ENCODE measurements at regions not wholly inside any gene's neighbourhood (a gene's known extent, or its start where the extent isn't known, plus 50 kb on each side); places are given as distances from the start of the nearest gene placed in this dataset.
"Not testable (repeated sequence)": the region's sequence is repeated elsewhere in the genome, so short reads cannot be mapped to it uniquely, and the experiment has no call there.

DNA sequence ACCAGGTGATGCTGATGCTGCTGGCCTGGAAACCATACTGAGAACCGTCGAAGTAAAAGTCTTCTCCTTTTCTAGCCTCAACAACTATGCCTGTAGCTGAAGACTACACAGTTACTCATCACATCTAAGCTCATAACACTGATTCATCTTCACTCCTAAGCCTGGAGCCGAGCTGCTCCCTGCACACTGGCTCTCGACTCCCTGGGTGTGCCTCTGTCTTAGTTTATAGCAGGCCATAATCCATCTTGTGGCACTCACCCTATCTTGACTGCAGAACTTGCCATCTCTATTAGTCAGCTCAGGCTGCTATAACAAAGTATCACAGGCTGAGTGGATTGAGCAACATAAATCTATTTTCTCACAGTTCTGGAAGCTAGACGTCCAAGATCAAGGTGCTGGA lies 191.0 kb downstream of the UNC5CL start:
- WGBS, 2 experiments (ENCODE audit: insufficient coverage in 2 of 2): 100% methylated on average over 3 to 5 of the region's 5 CpGs
- no peaks in the 10 kb centered on the region for H3K9me3 ChIP-seq (ENCODE audit: control insufficient read depth, low read length)
- no peaks in the 10 kb centered on the region for H3K36me3 ChIP-seq (ENCODE audit: control insufficient read depth, insufficient read depth, low read length)
- H3K27ac ChIP-seq (ENCODE audit: low read depth, low read length, severe bottlenecking): no peak overlapping the region
- no peaks in the 10 kb centered on the region for H3K4me1 ChIP-seq (ENCODE audit: control insufficient read depth, insufficient read depth, low read length, poor library complexity, severe bottlenecking)
- H3K4me3 ChIP-seq (ENCODE audit: extremely low read depth, insufficient read depth, low read length, poor library complexity, severe bottlenecking): no peak overlapping the region

GRCh38 chr6:40845553-40845952 lies 193.5 kb downstream of the UNC5CL start:
- H3K4me1 ChIP-seq (ENCODE audit: control insufficient read depth, insufficient read depth, low read length, poor library complexity, severe bottlenecking): no peaks in the 10 kb centered on the region
- WGBS, 2 experiments (ENCODE audit: insufficient coverage in 2 of 2): 21 to 22% methylated on average over 2 of the region's 2 CpGs
- H3K9me3 ChIP-seq (ENCODE audit: control insufficient read depth, low read length): no peaks in the 10 kb centered on the region
- H3K36me3 ChIP-seq (ENCODE audit: control insufficient read depth, insufficient read depth, low read length): no peaks in the 10 kb centered on the region
- H3K27ac ChIP-seq (ENCODE audit: low read depth, low read length, severe bottlenecking): no peak overlapping the region
- H3K4me3 ChIP-seq (ENCODE audit: extremely low read depth, insufficient read depth, low read length, poor library complexity, severe bottlenecking): no peak overlapping the region

- no CpG with 5 or more reads among the region's 1 CpG for WGBS, 2 experiments (ENCODE audit: insufficient coverage in 2 of 2)
- H3K36me3 ChIP-seq (ENCODE audit: control insufficient read depth, insufficient read depth, low read length): no peaks in the 10 kb centered on the region
- no peak overlapping the region for H3K27ac ChIP-seq (ENCODE audit: low read depth, low read length, severe bottlenecking)
- H3K4me3 ChIP-seq (ENCODE audit: extremely low read depth, insufficient read depth, low read length, poor library complexity, severe bottlenecking): no peak overlapping the region
- no peaks in the 10 kb centered on the region for H3K4me1 ChIP-seq (ENCODE audit: control insufficient read depth, insufficient read depth, low read length, poor library complexity, severe bottlenecking)
- H3K9me3 ChIP-seq (ENCODE audit: control insufficient read depth, low read length): no peaks in the 10 kb centered on the region
Measured at GRCh38 chr6:40844246-40844645, 194.8 kb downstream of the UNC5CL start.

DNA sequence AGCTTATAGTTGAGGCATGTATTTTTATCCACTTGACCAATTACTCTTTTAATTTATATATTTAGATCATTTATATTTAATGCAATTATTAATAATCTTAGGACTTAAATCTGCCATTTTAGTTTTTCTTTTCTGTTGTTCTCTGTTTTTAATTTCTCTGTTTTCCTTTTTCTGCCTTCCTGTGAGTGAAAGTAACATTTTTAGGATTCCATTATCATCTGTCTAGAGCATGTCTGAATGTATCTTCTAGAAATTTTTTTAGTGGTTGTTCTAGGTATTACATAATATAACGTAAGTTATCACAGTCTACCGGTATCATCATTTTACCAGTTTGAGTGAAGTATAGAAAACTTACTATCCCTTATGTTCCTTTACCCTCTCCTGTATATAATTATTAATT lies 197.3 kb downstream of the UNC5CL start:
- no peaks in the 10 kb centered on the region for H3K9me3 ChIP-seq (ENCODE audit: control insufficient read depth, low read length)
- WGBS, 2 experiments (ENCODE audit: insufficient coverage in 2 of 2): no CpG with 5 or more reads among the region's 2 CpGs
- no peak overlapping the region for H3K4me3 ChIP-seq (ENCODE audit: extremely low read depth, insufficient read depth, low read length, poor library complexity, severe bottlenecking)
- H3K4me1 ChIP-seq (ENCODE audit: control insufficient read depth, insufficient read depth, low read length, poor library complexity, severe bottlenecking): no peaks in the 10 kb centered on the region
- H3K27ac ChIP-seq (ENCODE audit: low read depth, low read length, severe bottlenecking): no peak overlapping the region
- no peaks in the 10 kb centered on the region for H3K36me3 ChIP-seq (ENCODE audit: control insufficient read depth, insufficient read depth, low read length)

DNA sequence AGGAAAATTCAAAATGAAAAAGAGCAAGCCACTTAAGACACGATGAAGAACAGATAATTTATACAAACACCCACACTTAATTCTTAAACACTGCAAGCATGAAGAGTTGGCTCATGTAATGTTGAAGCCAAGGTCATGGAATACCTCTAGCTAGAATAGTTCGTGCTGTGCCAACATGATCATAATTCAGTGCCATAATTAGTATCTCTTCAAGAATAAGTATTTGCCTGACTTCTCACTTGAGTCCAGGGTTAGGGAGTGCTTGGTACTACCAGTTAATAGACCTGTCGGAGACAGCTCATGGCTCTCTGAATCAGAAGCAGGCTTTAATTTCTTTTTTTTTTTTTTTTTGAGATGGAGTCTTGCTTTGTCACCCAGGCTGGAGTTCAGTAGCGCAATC lies 206.3 kb downstream of the UNC5CL start:
- no peaks in the 10 kb centered on the region for H3K9me3 ChIP-seq (ENCODE audit: control insufficient read depth, low read length)
- H3K36me3 ChIP-seq (ENCODE audit: control insufficient read depth, insufficient read depth, low read length): no peaks in the 10 kb centered on the region
- H3K4me3 ChIP-seq (ENCODE audit: extremely low read depth, insufficient read depth, low read length, poor library complexity, severe bottlenecking): no peak overlapping the region
- H3K27ac ChIP-seq (ENCODE audit: low read depth, low read length, severe bottlenecking): no peak overlapping the region
- H3K4me1 ChIP-seq (ENCODE audit: control insufficient read depth, insufficient read depth, low read length, poor library complexity, severe bottlenecking): no peaks in the 10 kb centered on the region
- WGBS, 2 experiments (ENCODE audit: insufficient coverage in 2 of 2): 80 to 83% methylated on average over 1 to 2 of the region's 4 CpGs

- H3K4me1 ChIP-seq (ENCODE audit: control insufficient read depth, insufficient read depth, low read length, poor library complexity, severe bottlenecking): no peaks in the 10 kb centered on the region
- no peaks in the 10 kb centered on the region for H3K9me3 ChIP-seq (ENCODE audit: control insufficient read depth, low read length)
- WGBS, 2 experiments (ENCODE audit: insufficient coverage in 2 of 2): 100% methylated on average over 1 to 2 of the region's 3 CpGs
- no peak overlapping the region for H3K4me3 ChIP-seq (ENCODE audit: extremely low read depth, insufficient read depth, low read length, poor library complexity, severe bottlenecking)
- no peak overlapping the region for H3K27ac ChIP-seq (ENCODE audit: low read depth, low read length, severe bottlenecking)
- no peaks in the 10 kb centered on the region for H3K36me3 ChIP-seq (ENCODE audit: control insufficient read depth, insufficient read depth, low read length)
Measured at GRCh38 chr6:40831381-40831780, 207.6 kb downstream of the UNC5CL start.

- no peak overlapping the region for H3K4me3 ChIP-seq (ENCODE audit: extremely low read depth, insufficient read depth, low read length, poor library complexity, severe bottlenecking)
- no CpG with 5 or more reads among the region's 2 CpGs for WGBS, 2 experiments (ENCODE audit: insufficient coverage in 2 of 2)
- no peaks in the 10 kb centered on the region for H3K4me1 ChIP-seq (ENCODE audit: control insufficient read depth, insufficient read depth, low read length, poor library complexity, severe bottlenecking)
- no peaks in the 10 kb centered on the region for H3K36me3 ChIP-seq (ENCODE audit: control insufficient read depth, insufficient read depth, low read length)
- H3K27ac ChIP-seq (ENCODE audit: low read depth, low read length, severe bottlenecking): no peak overlapping the region
- H3K9me3 ChIP-seq (ENCODE audit: control insufficient read depth, low read length): no peaks in the 10 kb centered on the region
Measured at GRCh38 chr6:40825102-40825501, 213.9 kb downstream of the UNC5CL start.

- H3K36me3 ChIP-seq (ENCODE audit: control insufficient read depth, insufficient read depth, low read length); H3K9me3 ChIP-seq (ENCODE audit: control insufficient read depth, low read length); H3K27ac ChIP-seq (ENCODE audit: low read depth, low read length, severe bottlenecking); H3K4me3 ChIP-seq (ENCODE audit: extremely low read depth, insufficient read depth, low read length, poor library complexity, severe bottlenecking); H3K4me1 ChIP-seq (ENCODE audit: control insufficient read depth, insufficient read depth, low read length, poor library complexity, severe bottlenecking): not testable (repeated sequence)
- 60 to 100% methylated on average over 2 to 3 of the region's 12 CpGs for WGBS, 2 experiments (ENCODE audit: insufficient coverage in 2 of 2)
Measured at GRCh38 chr6:40823917-40824891, 214.8 kb downstream of the UNC5CL start.

GRCh38 chr6:40822619-40823018 lies 216.4 kb downstream of the UNC5CL start:
- no peaks in the 10 kb centered on the region for H3K4me1 ChIP-seq (ENCODE audit: control insufficient read depth, insufficient read depth, low read length, poor library complexity, severe bottlenecking)
- H3K36me3 ChIP-seq (ENCODE audit: control insufficient read depth, insufficient read depth, low read length): no peaks in the 10 kb centered on the region
- H3K9me3 ChIP-seq (ENCODE audit: control insufficient read depth, low read length): no peaks in the 10 kb centered on the region
- WGBS, 2 experiments (ENCODE audit: insufficient coverage in 2 of 2): no CpG with 5 or more reads among the region's 4 CpGs
- H3K27ac ChIP-seq (ENCODE audit: low read depth, low read length, severe bottlenecking): no peak overlapping the region
- no peak overlapping the region for H3K4me3 ChIP-seq (ENCODE audit: extremely low read depth, insufficient read depth, low read length, poor library complexity, severe bottlenecking)

- H3K27ac ChIP-seq (ENCODE audit: low read depth, low read length, severe bottlenecking): no peak overlapping the region
- no peaks in the 10 kb centered on the region for H3K36me3 ChIP-seq (ENCODE audit: control insufficient read depth, insufficient read depth, low read length)
- no peaks in the 10 kb centered on the region for H3K4me1 ChIP-seq (ENCODE audit: control insufficient read depth, insufficient read depth, low read length, poor library complexity, severe bottlenecking)
- no peak overlapping the region for H3K4me3 ChIP-seq (ENCODE audit: extremely low read depth, insufficient read depth, low read length, poor library complexity, severe bottlenecking)
- WGBS, 2 experiments (ENCODE audit: insufficient coverage in 2 of 2): 84 to 92% methylated on average over 8 of the region's 9 CpGs
- H3K9me3 ChIP-seq (ENCODE audit: control insufficient read depth, low read length): no peaks in the 10 kb centered on the region
Measured at GRCh38 chr6:40819182-40819834, 219.7 kb downstream of the UNC5CL start.

DNA sequence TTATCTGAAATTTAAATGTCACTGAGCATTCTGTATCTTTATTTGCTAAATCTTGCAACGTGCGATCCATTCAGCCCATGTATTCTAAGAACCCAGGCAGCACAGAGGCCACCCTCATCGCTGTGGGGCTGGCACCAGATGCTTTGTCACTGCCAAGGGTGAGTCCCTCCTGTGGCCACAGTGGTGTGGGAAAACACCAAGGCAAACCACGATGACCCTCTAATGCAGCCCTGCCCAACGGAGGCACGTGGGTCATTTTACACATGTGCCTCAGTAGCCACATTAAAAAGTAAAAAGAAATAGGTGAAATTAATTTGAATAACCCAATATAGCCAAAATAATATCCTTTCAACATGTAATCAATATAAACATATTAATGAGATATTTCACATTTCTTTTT lies 221.7 kb downstream of the UNC5CL start:
- Histone ChIP-seq H3K9me3 (ENCODE audit: control insufficient read depth, low read length) (no peaks in the 10 kb centered on the region), H3K27ac (ENCODE audit: low read depth, low read length, severe bottlenecking) (no peak overlapping the region), H3K4me3 (ENCODE audit: extremely low read depth, insufficient read depth, low read length, poor library complexity, severe bottlenecking) (no peak overlapping the region), H3K4me1 (ENCODE audit: control insufficient read depth, insufficient read depth, low read length, poor library complexity, severe bottlenecking) (no peaks in the 10 kb centered on the region), H3K36me3 (ENCODE audit: control insufficient read depth, insufficient read depth, low read length) (no peaks in the 10 kb centered on the region)
- 90 to 100% methylated on average over 3 of the region's 6 CpGs for WGBS, 2 experiments (ENCODE audit: insufficient coverage in 2 of 2)

Data from mesodermal cell (in vitro differentiated cells).